ENCODE measurements at regions not wholly inside any gene's neighbourhood (a gene's known extent, or its start where the extent isn't known, plus 50 kb on each side); places are given as distances from the start of the nearest gene placed in this dataset.

GRCh38 chr21:27804515-27804914 is 837.6 kb upstream of the ADAMTS5 start (continued):
- no peak for TF ChIP-seq ZNF609 (CRISPR knock-in tag; IDR thresholded peaks at IDR 0.05; ENCODE audit: borderline replicate concordance)
- no peak for TF ChIP-seq FOXJ3 (CRISPR knock-in tag; IDR thresholded peaks at IDR 0.05)
- no peak for TF ChIP-seq TGIF2 (CRISPR knock-in tag; IDR thresholded peaks at IDR 0.05)
- TF ChIP-seq TCF7L2 (IDR thresholded peaks at IDR 0.05; ENCODE audit: low read depth, low read length) = no peak
- TF ChIP-seq ETV1 (tag; conservative IDR thresholded peaks at IDR 0.05; ENCODE audit: low read depth) = no peak
- TF ChIP-seq FOXJ2 (tag; IDR thresholded peaks at IDR 0.05) = no peak
- no peak for TF ChIP-seq THRA (IDR thresholded peaks at IDR 0.05)
- no peak for TF ChIP-seq SPI1 (IDR thresholded peaks at IDR 0.05; ENCODE audit: borderline replicate concordance, low read depth, low read length)
- TF ChIP-seq TRIM28 (IDR thresholded peaks at IDR 0.05) = no peak
